Neural progenitor cell (in vitro differentiated cells): ENCODE measurements at regions not wholly inside any gene's neighbourhood (a gene's known extent, or its start where the extent isn't known, plus 50 kb on each side); places are given as distances from the start of the nearest gene placed in this dataset.
"Not testable (repeated sequence)": the region's sequence is repeated elsewhere in the genome, so short reads cannot be mapped to it uniquely, and the experiment has no call there.

Experiments
- DNase-seq: peaks from one replicate; pipeline ENCODE4 v3.0.0-alpha.2; 2016; ENCODE audit warnings: low spot score
- H2AFZ ChIP-seq: fragments of 200-600 bp; sonication (generic); replicated peaks from 2 replicates; pipeline ENCODE4 v1.6.1; 2016; ENCODE audit warnings: antibody characterized with exemption
- H3F3A ChIP-seq: fragments of 200-600 bp; sonication (generic); 2 replicates; pipeline ENCODE4 v1.6.1; 2016; ENCODE audit warnings: antibody characterized with exemption, low read depth
- H3K27ac ChIP-seq: fragments of 200-600 bp; sonication (generic); 2 replicates; pipeline ENCODE4 v1.5.1; 2016; ENCODE audit warnings: mild to moderate bottlenecking
- H3K27me3 ChIP-seq: fragments of 200-600 bp; sonication (generic); 2 replicates; pipeline ENCODE4 v1.6.1; 2016; ENCODE audit warnings: mild to moderate bottlenecking, moderate library complexity
- H3K36me3 ChIP-seq: fragments of 200-600 bp; sonication (generic); 2 replicates; pipeline ENCODE4 v1.5.1; 2016
- H3K4me1 ChIP-seq: fragments of 200-600 bp; sonication (generic); 2 replicates; pipeline ENCODE4 v1.6.1; 2016; ENCODE audit warnings: mixed run types
- H3K4me2 ChIP-seq: fragments of 200-600 bp; sonication (generic); 2 replicates; pipeline ENCODE4 v1.6.1; 2016
- H3K4me3 ChIP-seq: fragments of 200-600 bp; sonication (generic); 2 replicates; pipeline ENCODE4 v1.5.1; 2016
- H3K79me2 ChIP-seq: fragments of 200-600 bp; sonication (generic); 2 replicates; pipeline ENCODE4 v1.6.1; 2016; ENCODE audit warnings: low read depth
- H3K9ac ChIP-seq: fragments of 200-600 bp; sonication (generic); 2 replicates; pipeline ENCODE4 v1.6.1; 2016
- H3K9me3 ChIP-seq: fragments of 200-600 bp; sonication (generic); 2 replicates; pipeline ENCODE4 v1.5.1; 2016; ENCODE audit warnings: low read depth
- H4K20me1 ChIP-seq: fragments of 200-600 bp; sonication (generic); 2 replicates; pipeline ENCODE4 v1.6.1; 2016; ENCODE audit warnings: low read depth
- H3K27ac Mint-ChIP-seq: 3 replicates; pipeline ENCODE4 v1.8.0; 2021; ENCODE audit warnings: mixed read lengths
- H3K27me3 Mint-ChIP-seq: 2 replicates; pipeline ENCODE4 v1.8.0; 2022; ENCODE audit warnings: low read depth, mild to moderate bottlenecking, inconsistent platforms, moderate library complexity, mixed read lengths; ENCODE audit not compliant: insufficient read depth
- H3K36me3 Mint-ChIP-seq: 3 replicates; pipeline ENCODE4 v1.8.0; 2021; ENCODE audit warnings: mixed read lengths
- H3K4me1 Mint-ChIP-seq: 3 replicates; pipeline ENCODE4 v1.8.0; 2021; ENCODE audit warnings: mixed read lengths
- H3K4me3 Mint-ChIP-seq: 3 replicates; pipeline ENCODE4 v1.8.0; 2021; ENCODE audit warnings: mild to moderate bottlenecking, moderate library complexity, mixed read lengths
- H3K9me3 Mint-ChIP-seq: 3 replicates; pipeline ENCODE4 v1.8.0; 2020; ENCODE audit warnings: mixed read lengths
- EZH2 ChIP-seq: fragments of 200-600 bp; sonication (generic); IDR thresholded peaks from 2 replicates; pipeline ENCODE4 v1.6.1; 2017; ENCODE audit warnings: antibody characterized with exemption, mild to moderate bottlenecking, moderate library complexity
- EZH2phosphoT487 ChIP-seq: fragments of 200-600 bp; sonication (generic); IDR thresholded peaks from 2 replicates; pipeline ENCODE4 v1.6.1; 2017; ENCODE audit warnings: antibody characterized with exemption
- TF ChIP-seq, protein P1 (sequence below): fragments of 200-600 bp; sonication (generic); IDR thresholded peaks from 2 replicates; pipeline ENCODE4 v1.5.1; 2017; ENCODE audit warnings: antibody characterized with exemption, mild to moderate bottlenecking

DNA sequence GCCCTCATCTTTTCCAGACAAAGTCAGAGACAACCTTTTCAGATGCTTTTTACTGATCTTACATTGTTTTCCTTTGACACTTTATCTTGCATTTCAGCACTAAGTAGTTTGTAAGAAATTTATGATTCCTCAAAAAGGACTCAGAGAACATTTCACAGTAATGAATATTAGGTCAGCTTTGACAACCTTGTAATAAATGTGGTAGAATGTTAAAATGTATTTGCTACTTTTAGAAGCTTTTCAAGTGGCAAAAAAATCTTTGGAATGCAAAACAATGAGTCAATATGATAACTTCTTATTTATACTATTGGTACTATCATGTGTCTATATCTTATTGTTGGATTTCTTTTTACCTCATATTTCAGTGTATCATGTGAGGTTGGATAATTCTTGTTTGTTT is 146.2 kb upstream of the FAT4 start:
- Histone ChIP-seq H3K9me3 (no peaks in the 10 kb centered on the region), H3K4me3 (no peak overlapping the region), H3K79me2 (no peaks in the 10 kb centered on the region), H3K27ac (no peak overlapping the region), H3K9ac (no peak overlapping the region), H3K4me2 (no peak overlapping the region), H3F3A (no peaks in the 10 kb centered on the region), H3K4me1 (no peaks in the 10 kb centered on the region), H3K27me3 (no peaks in the 10 kb centered on the region), H4K20me1 (no peaks in the 10 kb centered on the region), H2AFZ (no peak overlapping the region), H3K36me3 (no peaks in the 10 kb centered on the region)
- H3K27ac Mint-ChIP-seq, result no peak overlapping the region
- no peaks in the 10 kb centered on the region for H3K9me3 Mint-ChIP-seq
- DNase-seq, result no peak
- TF ChIP-seq, protein P1, sequence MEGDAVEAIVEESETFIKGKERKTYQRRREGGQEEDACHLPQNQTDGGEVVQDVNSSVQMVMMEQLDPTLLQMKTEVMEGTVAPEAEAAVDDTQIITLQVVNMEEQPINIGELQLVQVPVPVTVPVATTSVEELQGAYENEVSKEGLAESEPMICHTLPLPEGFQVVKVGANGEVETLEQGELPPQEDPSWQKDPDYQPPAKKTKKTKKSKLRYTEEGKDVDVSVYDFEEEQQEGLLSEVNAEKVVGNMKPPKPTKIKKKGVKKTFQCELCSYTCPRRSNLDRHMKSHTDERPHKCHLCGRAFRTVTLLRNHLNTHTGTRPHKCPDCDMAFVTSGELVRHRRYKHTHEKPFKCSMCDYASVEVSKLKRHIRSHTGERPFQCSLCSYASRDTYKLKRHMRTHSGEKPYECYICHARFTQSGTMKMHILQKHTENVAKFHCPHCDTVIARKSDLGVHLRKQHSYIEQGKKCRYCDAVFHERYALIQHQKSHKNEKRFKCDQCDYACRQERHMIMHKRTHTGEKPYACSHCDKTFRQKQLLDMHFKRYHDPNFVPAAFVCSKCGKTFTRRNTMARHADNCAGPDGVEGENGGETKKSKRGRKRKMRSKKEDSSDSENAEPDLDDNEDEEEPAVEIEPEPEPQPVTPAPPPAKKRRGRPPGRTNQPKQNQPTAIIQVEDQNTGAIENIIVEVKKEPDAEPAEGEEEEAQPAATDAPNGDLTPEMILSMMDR, result no peak
- no peaks in the 10 kb centered on the region for H3K36me3 Mint-ChIP-seq
- no peaks in the 10 kb centered on the region for H3K27me3 Mint-ChIP-seq
- H3K4me3 Mint-ChIP-seq, result no peak overlapping the region
- no peaks in the 10 kb centered on the region for H3K4me1 Mint-ChIP-seq

GRCh38 chr4:125166012-125166411 is 148.7 kb upstream of the FAT4 start:
- not testable (repeated sequence) for H3K9me3 ChIP-seq, H3K9me3 Mint-ChIP-seq, H3K4me2 ChIP-seq, H3K27ac Mint-ChIP-seq, H3F3A ChIP-seq, H3K36me3 ChIP-seq, H3K4me1 Mint-ChIP-seq, H3K79me2 ChIP-seq, H4K20me1 ChIP-seq, H3K9ac ChIP-seq, H3K36me3 Mint-ChIP-seq, H2AFZ ChIP-seq, DNase-seq, H3K27ac ChIP-seq, H3K27me3 ChIP-seq, H3K4me3 Mint-ChIP-seq, H3K4me3 ChIP-seq, H3K4me1 ChIP-seq, H3K27me3 Mint-ChIP-seq

- no peak overlapping the region for H3K27ac ChIP-seq
- H3F3A ChIP-seq, result no peaks in the 10 kb centered on the region
- H3K27ac Mint-ChIP-seq, result no peak overlapping the region
- no peak overlapping the region for H3K4me3 Mint-ChIP-seq
- no peaks in the 10 kb centered on the region for H3K4me1 ChIP-seq
- H3K79me2 ChIP-seq, result no peaks in the 10 kb centered on the region
- TF ChIP-seq EZH2phosphoT487, result no peak
- no peak for TF ChIP-seq EZH2
- no peak overlapping the region for H3K4me3 ChIP-seq
- no peaks in the 10 kb centered on the region for H3K27me3 Mint-ChIP-seq
- H3K9me3 ChIP-seq, result no peaks in the 10 kb centered on the region
- H3K9ac ChIP-seq, result no peak overlapping the region
- H2AFZ ChIP-seq, result no peak overlapping the region
- H3K36me3 Mint-ChIP-seq, result no peaks in the 10 kb centered on the region
- H4K20me1 ChIP-seq, result no peaks in the 10 kb centered on the region
- no peaks in the 10 kb centered on the region for H3K4me1 Mint-ChIP-seq
- no peak overlapping the region for H3K4me2 ChIP-seq
- no peaks in the 10 kb centered on the region for H3K27me3 ChIP-seq
- peaks cover 3% of the 10 kb centered on the region for H3K9me3 Mint-ChIP-seq
- H3K36me3 ChIP-seq, result no peaks in the 10 kb centered on the region
- DNase-seq, result no peak
Measured at GRCh38 chr4:125159001-125159400, 155.8 kb upstream of the FAT4 start.

DNA sequence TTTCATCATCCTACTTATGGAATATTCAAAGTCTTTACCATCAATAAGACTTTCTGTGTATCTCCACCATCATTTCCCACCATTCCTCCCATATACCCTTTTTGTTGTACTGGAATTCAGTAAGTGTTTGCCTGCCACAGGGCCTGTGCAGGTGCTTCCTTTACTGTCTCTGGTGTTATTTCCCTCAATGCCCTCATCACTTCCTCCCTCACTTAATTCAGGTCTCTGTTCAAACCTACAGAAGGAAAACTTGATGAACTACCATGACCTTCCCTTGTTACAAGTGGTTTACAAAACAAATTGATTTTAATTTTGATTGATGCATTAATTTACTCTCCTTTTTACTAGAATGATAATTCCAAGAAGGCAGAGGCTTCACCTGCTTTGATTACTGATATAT is 159.5 kb upstream of the FAT4 start:
- no peaks in the 10 kb centered on the region for H3K36me3 Mint-ChIP-seq
- H4K20me1 ChIP-seq, result no peaks in the 10 kb centered on the region
- no peak overlapping the region for H3K4me3 Mint-ChIP-seq
- H3K9me3 ChIP-seq, result no peaks in the 10 kb centered on the region
- TF ChIP-seq EZH2 (no peak), EZH2phosphoT487 (no peak)
- TF ChIP-seq, protein P1, result no peak
- H3K36me3 ChIP-seq, result no peaks in the 10 kb centered on the region
- H3K9ac ChIP-seq, result no peak overlapping the region
- H3K4me2 ChIP-seq, result no peak overlapping the region
- H3K9me3 Mint-ChIP-seq, result no peaks in the 10 kb centered on the region
- H3F3A ChIP-seq, result no peaks in the 10 kb centered on the region
- no peak overlapping the region for H3K4me3 ChIP-seq
- H3K27me3 ChIP-seq, result no peaks in the 10 kb centered on the region
- no peaks in the 10 kb centered on the region for H3K4me1 ChIP-seq
- H3K79me2 ChIP-seq, result no peaks in the 10 kb centered on the region
- H3K4me1 Mint-ChIP-seq, result no peaks in the 10 kb centered on the region
- H2AFZ ChIP-seq, result no peak overlapping the region
- H3K27me3 Mint-ChIP-seq, result no peaks in the 10 kb centered on the region
- DNase-seq, result no peak
- no peak overlapping the region for H3K27ac ChIP-seq
- no peak overlapping the region for H3K27ac Mint-ChIP-seq
